Loucy (cell line): ENCODE measurements at regions not wholly inside any gene's neighbourhood (a gene's known extent, or its start where the extent isn't known, plus 50 kb on each side); places are given as distances from the start of the nearest gene placed in this dataset.

Source experiments
- EZH2phosphoT487 ChIP-seq: fragments of 200-600 bp; IDR thresholded peaks from 2 replicates; pipeline ENCODE4 v1.6.1; 2018; ENCODE audit warnings: antibody characterized with exemption, mild to moderate bottlenecking, moderate library complexity, borderline replicate concordance
- TF ChIP-seq, protein P1 (sequence below): fragments of 200-600 bp; sonication (generic); conservative IDR thresholded peaks from 2 replicates; pipeline ENCODE4 v1.5.1; 2014; ENCODE audit warnings: mild to moderate bottlenecking, antibody characterized with exemption, low read length

DNA sequence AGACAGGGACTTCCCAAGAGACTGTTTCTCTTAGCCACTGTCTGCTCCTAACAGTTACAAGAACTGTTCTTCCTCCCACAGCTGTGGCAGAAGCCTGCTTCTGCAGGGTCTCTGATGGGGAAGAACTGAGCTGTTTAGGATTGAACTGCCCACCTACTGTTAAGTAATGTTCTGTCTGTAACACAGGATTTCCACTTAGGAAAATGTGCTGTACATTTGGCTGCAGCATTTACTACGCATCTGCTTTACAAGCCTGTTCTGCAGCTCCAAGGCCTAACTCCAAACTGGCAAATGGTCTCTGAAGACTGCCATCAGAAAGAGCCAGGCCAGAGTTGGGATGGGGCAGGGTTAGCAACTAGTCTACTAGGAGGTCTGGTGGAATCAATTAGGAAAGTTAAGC, 87.8 kb upstream of the UPP2 start:
- no peak for TF ChIP-seq EZH2phosphoT487
- TF ChIP-seq, protein P1, sequence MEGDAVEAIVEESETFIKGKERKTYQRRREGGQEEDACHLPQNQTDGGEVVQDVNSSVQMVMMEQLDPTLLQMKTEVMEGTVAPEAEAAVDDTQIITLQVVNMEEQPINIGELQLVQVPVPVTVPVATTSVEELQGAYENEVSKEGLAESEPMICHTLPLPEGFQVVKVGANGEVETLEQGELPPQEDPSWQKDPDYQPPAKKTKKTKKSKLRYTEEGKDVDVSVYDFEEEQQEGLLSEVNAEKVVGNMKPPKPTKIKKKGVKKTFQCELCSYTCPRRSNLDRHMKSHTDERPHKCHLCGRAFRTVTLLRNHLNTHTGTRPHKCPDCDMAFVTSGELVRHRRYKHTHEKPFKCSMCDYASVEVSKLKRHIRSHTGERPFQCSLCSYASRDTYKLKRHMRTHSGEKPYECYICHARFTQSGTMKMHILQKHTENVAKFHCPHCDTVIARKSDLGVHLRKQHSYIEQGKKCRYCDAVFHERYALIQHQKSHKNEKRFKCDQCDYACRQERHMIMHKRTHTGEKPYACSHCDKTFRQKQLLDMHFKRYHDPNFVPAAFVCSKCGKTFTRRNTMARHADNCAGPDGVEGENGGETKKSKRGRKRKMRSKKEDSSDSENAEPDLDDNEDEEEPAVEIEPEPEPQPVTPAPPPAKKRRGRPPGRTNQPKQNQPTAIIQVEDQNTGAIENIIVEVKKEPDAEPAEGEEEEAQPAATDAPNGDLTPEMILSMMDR: no peak
